T-helper 2 cell (primary cell): ENCODE measurements at regions not wholly inside any gene's neighbourhood (a gene's known extent, or its start where the extent isn't known, plus 50 kb on each side); places are given as distances from the start of the nearest gene placed in this dataset.
A peak's percentile ranks its signal among the peaks of the same experiment; 100 is the strongest.

Experiments
- DNase-seq, 5 experiments: peaks; one replicate each; pipeline versions ENCODE4 v3.0.0 to v3.0.0-alpha.2; 2012 to 2022

GRCh38 chr5:173720953-173721600 lies 104.6 kb upstream of the BOD1 start:
- no peak for DNase-seq

- no peak for DNase-seq
These were observed 105.3 kb upstream of the BOD1 start for GRCh38 chr5:173721601-173722232.

- no peak for DNase-seq
These were observed 110.6 kb upstream of the BOD1 start for GRCh38 chr5:173726846-173727557.

- no peak for DNase-seq
These were observed 111.7 kb upstream of the BOD1 start for GRCh38 chr5:173727839-173728778.

GRCh38 chr5:173729079-173729765 lies 112.8 kb upstream of the BOD1 start:
- no peak for DNase-seq

GRCh38 chr5:173730632-173731298 lies 114.3 kb upstream of the BOD1 start:
- DNase-seq: no peak

- DNase-seq: no peak
These were observed 116.6 kb upstream of the BOD1 start for GRCh38 chr5:173733021-173733420.

- no peak for DNase-seq
These were observed 117.0 kb upstream of the BOD1 start for GRCh38 chr5:173733425-173733824.

- no peak for DNase-seq
These were observed 117.5 kb upstream of the BOD1 start for GRCh38 chr5:173733831-173734501.

- no peak for DNase-seq
These were observed 118.3 kb upstream of the BOD1 start for GRCh38 chr5:173734716-173735115.

GRCh38 chr5:173735184-173735583 lies 118.7 kb upstream of the BOD1 start:
- DNase-seq: no peak

- DNase-seq: no peak
These were observed 119.2 kb upstream of the BOD1 start for GRCh38 chr5:173735691-173736090.

- DNase-seq: no peak
These were observed 119.9 kb upstream of the BOD1 start for GRCh38 chr5:173736374-173736773.

GRCh38 chr5:173736923-173737412 lies 120.5 kb upstream of the BOD1 start:
- DNase-seq: no peak

GRCh38 chr5:173739741-173740140 lies 123.3 kb upstream of the BOD1 start:
- no peak for DNase-seq

GRCh38 chr5:173740400-173740799 lies 124.0 kb upstream of the BOD1 start:
- no peak for DNase-seq

GRCh38 chr5:173741087-173741486 lies 124.6 kb upstream of the BOD1 start:
- no peak for DNase-seq

GRCh38 chr5:173741729-173742431 lies 125.4 kb upstream of the BOD1 start:
- DNase-seq: no peak

GRCh38 chr5:173742432-173742816 lies 126.0 kb upstream of the BOD1 start:
- DNase-seq: peak in 1 of 5 experiments; percentile 16

- DNase-seq: no peak
These were observed 127.3 kb upstream of the BOD1 start for GRCh38 chr5:173743641-173744343.
